ENCODE measurements at regions not wholly inside any gene's neighbourhood (a gene's known extent, or its start where the extent isn't known, plus 50 kb on each side); places are given as distances from the start of the nearest gene placed in this dataset.

DNA sequence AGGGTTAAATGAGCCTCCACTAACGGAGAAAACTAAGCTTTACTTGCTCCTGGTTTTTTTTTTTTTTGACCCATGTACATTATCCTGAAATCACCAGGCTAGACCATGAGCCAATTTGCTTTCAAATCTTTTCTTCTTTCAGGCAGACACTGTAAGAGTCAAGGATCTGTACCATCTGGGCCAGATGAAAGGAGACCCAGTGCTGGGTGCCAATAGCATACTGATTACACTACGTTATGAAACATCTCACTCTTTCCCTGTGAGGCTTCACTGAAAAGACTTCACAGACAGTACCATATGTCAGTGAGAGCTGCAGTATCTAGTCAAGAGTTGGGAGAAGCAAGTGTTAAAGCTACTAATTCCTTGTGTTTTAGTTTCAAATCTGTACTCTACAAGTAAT is 161.2 kb upstream of the PTPRD start:
- no peak for TF ChIP-seq ARNT (IDR thresholded peaks at IDR 0.05)
- TF ChIP-seq FOXM1 (IDR thresholded peaks at IDR 0.05; ENCODE audit: borderline replicate concordance) = no peak
- no peak for TF ChIP-seq CTBP1 (IDR thresholded peaks at IDR 0.05; ENCODE audit: borderline replicate concordance)
- TF ChIP-seq ELF4 (IDR thresholded peaks at IDR 0.05) = no peak
- no peak for TF ChIP-seq BHLHE40 (IDR thresholded peaks at IDR 0.05; ENCODE audit: borderline replicate concordance)
- no peak for TF ChIP-seq TARDBP (IDR thresholded peaks at IDR 0.05)
- TF ChIP-seq SUZ12 (IDR thresholded peaks at IDR 0.05) = no peak
- no peak for TF ChIP-seq PKNOX1 (IDR thresholded peaks at IDR 0.05)
- no peak for TF ChIP-seq FOXA1 (IDR thresholded peaks at IDR 0.05)
- TF ChIP-seq LEF1 (IDR thresholded peaks at IDR 0.05; ENCODE audit: borderline replicate concordance) = no peak
- TF ChIP-seq FOXK2 (IDR thresholded peaks at IDR 0.05) = no peak
- no peak for TF ChIP-seq L3MBTL2 (conservative IDR thresholded peaks at IDR 0.05)
- POLR2A ChIA-PET = no interaction called here
- CTCF ChIA-PET = no interaction called here
- no peak for DNase-seq (ENCODE audit: extremely low spot score)

- CTCF ChIA-PET = no interaction called here
- DNase-seq (ENCODE audit: extremely low spot score) = no peak
- TF ChIP-seq NFRKB (IDR thresholded peaks at IDR 0.05) = no peak
- no peak for TF ChIP-seq HDGF (IDR thresholded peaks at IDR 0.05; ENCODE audit: borderline replicate concordance)
- TF ChIP-seq SP1 (IDR thresholded peaks at IDR 0.05) = no peak
- no peak for TF ChIP-seq L3MBTL2 (conservative IDR thresholded peaks at IDR 0.05)
- TF ChIP-seq CTBP1 (IDR thresholded peaks at IDR 0.05; ENCODE audit: borderline replicate concordance) = no peak
- no peak for TF ChIP-seq LEF1 (IDR thresholded peaks at IDR 0.05; ENCODE audit: borderline replicate concordance)
- TF ChIP-seq SUZ12 (IDR thresholded peaks at IDR 0.05) = no peak
- no peak for TF ChIP-seq BHLHE40 (IDR thresholded peaks at IDR 0.05; ENCODE audit: borderline replicate concordance)
- no peak for TF ChIP-seq FOXA1 (IDR thresholded peaks at IDR 0.05)
- TF ChIP-seq FOXM1 (IDR thresholded peaks at IDR 0.05; ENCODE audit: borderline replicate concordance) = no peak
- POLR2A ChIA-PET = no interaction called here
Observed at GRCh38 chr9:10785255-10785654, 172.5 kb upstream of the PTPRD start.

DNA sequence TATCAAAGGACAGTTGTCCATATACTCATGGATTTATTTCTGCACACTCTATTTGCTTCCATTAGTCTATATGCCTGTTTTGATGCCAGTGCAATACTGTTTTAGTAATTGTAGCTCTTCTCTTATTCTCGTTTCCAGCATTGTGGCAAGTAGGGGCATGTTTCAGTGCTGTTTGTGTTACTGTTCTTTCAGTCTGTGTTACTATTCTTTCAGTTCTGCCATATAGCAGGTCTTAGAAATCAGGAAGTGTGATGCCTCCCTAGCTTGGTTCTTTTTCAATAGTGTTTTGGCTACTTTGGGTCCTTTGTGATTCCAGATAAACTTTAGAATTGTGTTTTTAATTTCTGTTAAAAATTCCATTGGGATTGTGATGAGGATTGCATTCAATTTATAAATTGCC is 180.5 kb upstream of the PTPRD start:
- CTCF ChIA-PET = no interaction called here
- no peak for TF ChIP-seq L3MBTL2 (conservative IDR thresholded peaks at IDR 0.05)
- POLR2A ChIA-PET = no interaction called here
- DNase-seq (ENCODE audit: extremely low spot score) = no peak

- TF ChIP-seq ELF4 (IDR thresholded peaks at IDR 0.05) = no peak
- TF ChIP-seq FOXK2 (IDR thresholded peaks at IDR 0.05) = no peak
- no peak for TF ChIP-seq NFRKB (IDR thresholded peaks at IDR 0.05)
- TF ChIP-seq L3MBTL2 (conservative IDR thresholded peaks at IDR 0.05) = no peak
- no peak for TF ChIP-seq TARDBP (IDR thresholded peaks at IDR 0.05)
- TF ChIP-seq LEF1 (IDR thresholded peaks at IDR 0.05; ENCODE audit: borderline replicate concordance) = no peak
- TF ChIP-seq FOXM1 (IDR thresholded peaks at IDR 0.05; ENCODE audit: borderline replicate concordance) = no peak
- TF ChIP-seq CTBP1 (IDR thresholded peaks at IDR 0.05; ENCODE audit: borderline replicate concordance) = no peak
- no peak for TF ChIP-seq ZNF384 (IDR thresholded peaks at IDR 0.05)
- TF ChIP-seq SP1 (IDR thresholded peaks at IDR 0.05) = no peak
- TF ChIP-seq PKNOX1 (IDR thresholded peaks at IDR 0.05) = no peak
- no peak for TF ChIP-seq HDGF (IDR thresholded peaks at IDR 0.05; ENCODE audit: borderline replicate concordance)
- no peak for TF ChIP-seq FOXA1 (IDR thresholded peaks at IDR 0.05)
- no peak for TF ChIP-seq BHLHE40 (IDR thresholded peaks at IDR 0.05; ENCODE audit: borderline replicate concordance)
- TF ChIP-seq ARNT (IDR thresholded peaks at IDR 0.05) = no peak
- TF ChIP-seq SUZ12 (IDR thresholded peaks at IDR 0.05) = no peak
- POLR2A ChIA-PET = no interaction called here
- DNase-seq (ENCODE audit: extremely low spot score) = no peak
- CTCF ChIA-PET = no interaction called here
Observed at GRCh38 chr9:10804486-10804885, 191.7 kb upstream of the PTPRD start.

DNA sequence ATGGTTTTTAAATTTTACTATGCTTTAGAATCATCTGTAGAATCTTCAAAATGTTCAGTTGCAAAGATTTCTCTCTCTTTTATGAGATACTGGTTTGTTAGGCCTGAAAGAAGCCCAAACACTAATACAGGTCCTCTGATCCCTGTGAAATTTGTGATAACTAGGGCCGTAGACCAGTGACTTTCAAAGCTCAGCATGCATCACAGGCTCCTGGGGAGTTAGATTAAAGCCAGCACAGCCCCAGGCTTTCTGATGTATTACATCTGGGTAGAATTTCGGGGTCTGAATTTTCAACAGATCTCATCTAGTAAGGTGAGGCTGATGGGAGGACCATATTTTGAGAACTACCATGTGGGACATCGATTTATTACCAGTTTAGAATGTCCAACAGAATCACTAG is 194.1 kb upstream of the PTPRD start:
- ChIA-PET CTCF (no interaction called here), POLR2A (no interaction called here)
- TF ChIP-seq HDGF (IDR thresholded peaks at IDR 0.05; ENCODE audit: borderline replicate concordance) = no peak
- TF ChIP-seq SUZ12 (IDR thresholded peaks at IDR 0.05) = no peak
- TF ChIP-seq FOXK2 (IDR thresholded peaks at IDR 0.05) = no peak
- TF ChIP-seq LEF1 (IDR thresholded peaks at IDR 0.05; ENCODE audit: borderline replicate concordance) = no peak
- TF ChIP-seq SP1 (IDR thresholded peaks at IDR 0.05) = no peak
- TF ChIP-seq FOXM1 (IDR thresholded peaks at IDR 0.05; ENCODE audit: borderline replicate concordance) = no peak
- no peak for TF ChIP-seq FOXA1 (IDR thresholded peaks at IDR 0.05)
- TF ChIP-seq PKNOX1 (IDR thresholded peaks at IDR 0.05) = no peak
- no peak for TF ChIP-seq CTBP1 (IDR thresholded peaks at IDR 0.05; ENCODE audit: borderline replicate concordance)
- no peak for TF ChIP-seq BHLHE40 (IDR thresholded peaks at IDR 0.05; ENCODE audit: borderline replicate concordance)
- no peak for TF ChIP-seq TARDBP (IDR thresholded peaks at IDR 0.05)
- no peak for TF ChIP-seq NFRKB (IDR thresholded peaks at IDR 0.05)
- no peak for TF ChIP-seq ELF4 (IDR thresholded peaks at IDR 0.05)
- no peak for TF ChIP-seq L3MBTL2 (conservative IDR thresholded peaks at IDR 0.05)
- TF ChIP-seq ARNT (IDR thresholded peaks at IDR 0.05) = no peak
- no peak for TF ChIP-seq ZNF384 (IDR thresholded peaks at IDR 0.05)
- no peak for DNase-seq (ENCODE audit: extremely low spot score)

DNA sequence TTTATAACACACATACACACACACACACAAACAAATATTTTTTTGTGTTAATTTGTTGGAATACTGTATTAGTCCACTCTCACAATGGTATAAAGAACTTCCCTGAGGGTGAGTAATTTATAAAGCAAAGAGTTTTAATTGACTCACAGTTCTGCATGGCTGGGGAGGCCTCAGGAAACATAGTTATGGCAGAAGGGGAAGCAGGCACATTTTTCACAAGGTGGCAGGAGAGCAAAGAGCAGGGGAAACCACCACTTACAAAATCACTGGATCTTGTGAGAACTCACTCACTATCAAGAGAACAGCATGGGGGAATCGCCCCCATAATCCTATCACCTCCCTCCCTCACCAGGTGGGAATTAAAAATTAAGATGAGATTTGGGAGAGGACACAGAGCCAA is 205.4 kb upstream of the PTPRD start:
- ChIA-PET POLR2A (no interaction called here), CTCF (no interaction called here)
- TF ChIP-seq L3MBTL2 (conservative IDR thresholded peaks at IDR 0.05) (no peak), FOXM1 (IDR thresholded peaks at IDR 0.05; ENCODE audit: borderline replicate concordance) (no peak), PKNOX1 (IDR thresholded peaks at IDR 0.05) (no peak), HDGF (IDR thresholded peaks at IDR 0.05; ENCODE audit: borderline replicate concordance) (no peak)
- DNase-seq (ENCODE audit: extremely low spot score) = no peak
